ENCODE measurements at regions not wholly inside any gene's neighbourhood (a gene's known extent, or its start where the extent isn't known, plus 50 kb on each side); places are given as distances from the start of the nearest gene placed in this dataset.
"Not testable (repeated sequence)": the region's sequence is repeated elsewhere in the genome, so short reads cannot be mapped to it uniquely, and the experiment has no call there.

DNA sequence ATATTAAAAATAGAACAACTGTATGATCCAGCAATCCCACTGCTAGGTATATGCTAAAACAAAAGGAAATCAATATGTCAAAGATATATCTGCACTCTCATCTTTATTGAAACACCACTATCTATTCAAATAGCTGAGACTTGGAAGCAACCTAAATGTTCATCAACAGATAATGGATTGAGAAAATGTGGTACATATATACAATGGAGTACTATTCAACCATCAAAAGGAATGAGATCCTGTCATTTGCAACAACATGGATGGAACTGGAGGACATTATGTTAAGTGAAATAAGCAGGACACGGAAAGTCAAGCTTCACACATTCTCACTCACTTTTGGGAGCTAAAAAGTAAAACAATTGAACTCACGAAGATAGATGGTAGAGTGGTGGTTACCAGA is 610.1 kb upstream of the SEMA3D start:
- Histone ChIP-seq H3K4me3 (ENCODE audit: low read length) (no peak overlapping the region), H3K27ac (ENCODE audit: low read depth, low read length) (no peak overlapping the region), H3K27me3 (ENCODE audit: control insufficient read depth, insufficient read depth, low read length, poor library complexity, severe bottlenecking) (no peaks in the 10 kb centered on the region), H3K4me1 (ENCODE audit: control insufficient read depth, insufficient read depth, low read length) (no peaks in the 10 kb centered on the region), H3K36me3 (ENCODE audit: control insufficient read depth, insufficient read depth, low read length) (no peaks in the 10 kb centered on the region), H3K9ac (ENCODE audit: extremely low read depth, low read length, poor library complexity, severe bottlenecking) (no peak overlapping the region), H3K9me3 (ENCODE audit: control insufficient read depth, low read length) (peaks cover 15% of the 10 kb centered on the region)
- Mint-ChIP-seq H3K36me3 (ENCODE audit: low read depth) (no peaks in the 10 kb centered on the region), H3K27me3 (ENCODE audit: insufficient read depth) (peaks cover 4% of the 10 kb centered on the region), H3K9me3 (peaks cover 20% of the 10 kb centered on the region), H3K4me3 (no peak overlapping the region), H3K4me1 (peaks cover 7% of the 10 kb centered on the region), H3K27ac (no peak overlapping the region)
- 96 to 100% methylated on average over 1 to 2 of the region's 2 CpGs for WGBS, 2 experiments (ENCODE audit: insufficient coverage in 1 of 2, insufficient read length in 1 of 2)
- DNase-seq: no peak
- TF ChIP-seq, protein P1, sequence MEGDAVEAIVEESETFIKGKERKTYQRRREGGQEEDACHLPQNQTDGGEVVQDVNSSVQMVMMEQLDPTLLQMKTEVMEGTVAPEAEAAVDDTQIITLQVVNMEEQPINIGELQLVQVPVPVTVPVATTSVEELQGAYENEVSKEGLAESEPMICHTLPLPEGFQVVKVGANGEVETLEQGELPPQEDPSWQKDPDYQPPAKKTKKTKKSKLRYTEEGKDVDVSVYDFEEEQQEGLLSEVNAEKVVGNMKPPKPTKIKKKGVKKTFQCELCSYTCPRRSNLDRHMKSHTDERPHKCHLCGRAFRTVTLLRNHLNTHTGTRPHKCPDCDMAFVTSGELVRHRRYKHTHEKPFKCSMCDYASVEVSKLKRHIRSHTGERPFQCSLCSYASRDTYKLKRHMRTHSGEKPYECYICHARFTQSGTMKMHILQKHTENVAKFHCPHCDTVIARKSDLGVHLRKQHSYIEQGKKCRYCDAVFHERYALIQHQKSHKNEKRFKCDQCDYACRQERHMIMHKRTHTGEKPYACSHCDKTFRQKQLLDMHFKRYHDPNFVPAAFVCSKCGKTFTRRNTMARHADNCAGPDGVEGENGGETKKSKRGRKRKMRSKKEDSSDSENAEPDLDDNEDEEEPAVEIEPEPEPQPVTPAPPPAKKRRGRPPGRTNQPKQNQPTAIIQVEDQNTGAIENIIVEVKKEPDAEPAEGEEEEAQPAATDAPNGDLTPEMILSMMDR (conservative IDR thresholded peaks at IDR 0.05): no peak

DNA sequence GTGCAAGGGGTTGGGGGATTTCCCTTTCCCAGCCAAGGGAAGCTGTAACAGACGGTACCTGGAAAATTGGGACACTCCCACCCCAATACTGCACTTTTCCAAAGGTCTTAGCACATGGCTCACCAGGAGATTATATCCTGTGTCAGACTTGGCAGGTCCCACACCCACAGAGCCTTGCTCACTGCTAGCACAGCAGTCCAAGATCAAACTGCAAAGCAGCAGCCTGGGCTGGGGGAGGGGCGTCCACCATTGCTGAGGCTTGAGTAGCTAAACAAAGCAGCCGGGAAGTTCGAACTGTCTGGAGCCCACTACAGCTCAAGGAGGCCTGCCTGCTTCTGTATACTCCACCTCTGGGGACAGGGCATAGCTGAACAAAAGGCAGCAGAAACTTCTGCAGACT is 604.2 kb upstream of the SEMA3D start:
- not testable (repeated sequence) for H3K4me1 ChIP-seq (ENCODE audit: control insufficient read depth, insufficient read depth, low read length); H3K36me3 ChIP-seq (ENCODE audit: control insufficient read depth, insufficient read depth, low read length); DNase-seq; H3K4me1 Mint-ChIP-seq; H3K27ac Mint-ChIP-seq; H3K4me3 Mint-ChIP-seq; H3K27me3 ChIP-seq (ENCODE audit: control insufficient read depth, insufficient read depth, low read length, poor library complexity, severe bottlenecking); H3K9ac ChIP-seq (ENCODE audit: extremely low read depth, low read length, poor library complexity, severe bottlenecking); H3K27me3 Mint-ChIP-seq (ENCODE audit: insufficient read depth); H3K4me3 ChIP-seq (ENCODE audit: low read length); H3K27ac ChIP-seq (ENCODE audit: low read depth, low read length); H3K36me3 Mint-ChIP-seq (ENCODE audit: low read depth)
- peaks cover 31% of the 10 kb centered on the region for H3K9me3 ChIP-seq (ENCODE audit: control insufficient read depth, low read length)
- peaks cover 28% of the 10 kb centered on the region for H3K9me3 Mint-ChIP-seq
- 86 to 92% methylated on average over 2 to 4 of the region's 4 CpGs for WGBS, 2 experiments (ENCODE audit: insufficient coverage in 1 of 2, insufficient read length in 1 of 2)

DNA sequence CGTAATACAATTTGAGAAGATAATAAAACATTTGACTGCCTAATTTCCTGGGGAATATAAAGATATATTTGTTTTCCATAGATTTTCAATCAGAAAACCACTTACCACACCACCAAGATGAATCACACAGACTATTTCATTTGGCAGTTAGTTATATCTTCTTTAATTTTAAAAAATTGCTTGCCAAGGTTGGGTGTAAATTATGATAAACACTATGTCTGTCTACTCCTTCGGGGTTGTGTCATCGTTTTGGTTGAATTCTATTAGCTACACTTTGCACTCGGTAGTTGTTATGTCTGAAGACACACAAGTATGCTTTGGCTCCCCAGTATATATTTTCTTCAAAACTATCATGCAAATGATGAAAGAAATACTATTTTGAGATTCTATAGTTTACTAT is 594.8 kb upstream of the SEMA3D start:
- H3K4me3 Mint-ChIP-seq: no peak overlapping the region
- no peaks in the 10 kb centered on the region for H3K4me1 Mint-ChIP-seq
- no peaks in the 10 kb centered on the region for H3K4me1 ChIP-seq (ENCODE audit: control insufficient read depth, insufficient read depth, low read length)
- 91% methylated on average over 4 of the region's 4 CpGs; no CpG with 5 or more reads in 1 of the 2 experiments for WGBS, 2 experiments (ENCODE audit: insufficient coverage in 1 of 2, insufficient read length in 1 of 2)
- TF ChIP-seq, protein P1 (conservative IDR thresholded peaks at IDR 0.05): no peak
- H3K27ac ChIP-seq (ENCODE audit: low read depth, low read length): no peak overlapping the region
- peaks cover 26% of the 10 kb centered on the region for H3K9me3 ChIP-seq (ENCODE audit: control insufficient read depth, low read length)
- no peaks in the 10 kb centered on the region for H3K27me3 ChIP-seq (ENCODE audit: control insufficient read depth, insufficient read depth, low read length, poor library complexity, severe bottlenecking)
- no peak overlapping the region for H3K27ac Mint-ChIP-seq
- DNase-seq: no peak
- peaks cover 13% of the 10 kb centered on the region for H3K27me3 Mint-ChIP-seq (ENCODE audit: insufficient read depth)
- no peaks in the 10 kb centered on the region for H3K36me3 ChIP-seq (ENCODE audit: control insufficient read depth, insufficient read depth, low read length)
- H3K9ac ChIP-seq (ENCODE audit: extremely low read depth, low read length, poor library complexity, severe bottlenecking): no peak overlapping the region
- H3K4me3 ChIP-seq (ENCODE audit: low read length): no peak overlapping the region
- H3K36me3 Mint-ChIP-seq (ENCODE audit: low read depth): peaks cover 4% of the 10 kb centered on the region
- peaks cover 20% of the 10 kb centered on the region for H3K9me3 Mint-ChIP-seq

DNA sequence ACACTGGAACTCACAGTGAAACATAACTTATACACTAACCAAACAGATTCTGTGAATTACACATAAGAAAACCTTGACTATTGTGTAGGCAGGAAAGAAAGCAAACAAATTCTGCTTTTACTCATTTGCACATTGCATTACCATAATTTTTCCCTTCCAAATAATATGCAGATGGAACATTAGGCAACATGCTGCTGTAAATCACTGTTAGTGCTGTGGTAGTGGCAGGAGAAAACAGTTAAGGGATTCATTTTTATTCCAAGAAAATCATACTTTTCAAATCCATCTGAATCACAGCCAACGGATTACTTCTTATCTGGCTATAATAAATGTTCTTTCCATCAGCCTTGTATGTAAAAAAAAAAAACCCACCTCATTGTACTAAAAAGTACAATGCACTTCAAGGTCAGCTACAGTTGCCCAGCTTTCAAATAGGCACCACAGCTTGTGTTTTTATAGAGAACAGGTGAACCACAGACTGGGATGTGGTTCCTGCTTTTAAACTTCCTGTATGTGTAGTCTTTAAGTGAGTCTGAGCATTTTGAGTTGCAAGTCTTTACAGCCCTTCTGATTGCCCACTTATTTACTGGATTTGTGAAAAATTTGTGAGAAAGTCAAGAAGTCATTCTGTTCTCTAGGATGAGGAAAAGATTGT is 590.0 kb upstream of the SEMA3D start:
- no peak for DNase-seq
- WGBS, 2 experiments (ENCODE audit: insufficient coverage in 1 of 2, insufficient read length in 1 of 2): 96% methylated on average over 1 of the region's 1 CpG; no CpG with 5 or more reads in 1 of the 2 experiments
- Histone ChIP-seq H3K9ac (ENCODE audit: extremely low read depth, low read length, poor library complexity, severe bottlenecking) (no peak overlapping the region), H3K27ac (ENCODE audit: low read depth, low read length) (no peak overlapping the region), H3K9me3 (ENCODE audit: control insufficient read depth, low read length) (no peaks in the 10 kb centered on the region), H3K4me3 (ENCODE audit: low read length) (no peak overlapping the region), H3K36me3 (ENCODE audit: control insufficient read depth, insufficient read depth, low read length) (no peaks in the 10 kb centered on the region), H3K27me3 (ENCODE audit: control insufficient read depth, insufficient read depth, low read length, poor library complexity, severe bottlenecking) (no peaks in the 10 kb centered on the region), H3K4me1 (ENCODE audit: control insufficient read depth, insufficient read depth, low read length) (no peaks in the 10 kb centered on the region)
- TF ChIP-seq, protein P1 (conservative IDR thresholded peaks at IDR 0.05): no peak
- Mint-ChIP-seq H3K27me3 (ENCODE audit: insufficient read depth) (peaks cover 46% of the 10 kb centered on the region), H3K36me3 (ENCODE audit: low read depth) (no peaks in the 10 kb centered on the region), H3K27ac (no peak overlapping the region), H3K4me1 (peaks cover 3% of the 10 kb centered on the region), H3K4me3 (no peak overlapping the region), H3K9me3 (no peaks in the 10 kb centered on the region)
